ENCODE measurements at regions not wholly inside any gene's neighbourhood (a gene's known extent, or its start where the extent isn't known, plus 50 kb on each side); places are given as distances from the start of the nearest gene placed in this dataset.

GRCh38 chr2:167380094-167380493 is 491.8 kb downstream of the XIRP2 start:
- TF ChIP-seq, protein P1, sequence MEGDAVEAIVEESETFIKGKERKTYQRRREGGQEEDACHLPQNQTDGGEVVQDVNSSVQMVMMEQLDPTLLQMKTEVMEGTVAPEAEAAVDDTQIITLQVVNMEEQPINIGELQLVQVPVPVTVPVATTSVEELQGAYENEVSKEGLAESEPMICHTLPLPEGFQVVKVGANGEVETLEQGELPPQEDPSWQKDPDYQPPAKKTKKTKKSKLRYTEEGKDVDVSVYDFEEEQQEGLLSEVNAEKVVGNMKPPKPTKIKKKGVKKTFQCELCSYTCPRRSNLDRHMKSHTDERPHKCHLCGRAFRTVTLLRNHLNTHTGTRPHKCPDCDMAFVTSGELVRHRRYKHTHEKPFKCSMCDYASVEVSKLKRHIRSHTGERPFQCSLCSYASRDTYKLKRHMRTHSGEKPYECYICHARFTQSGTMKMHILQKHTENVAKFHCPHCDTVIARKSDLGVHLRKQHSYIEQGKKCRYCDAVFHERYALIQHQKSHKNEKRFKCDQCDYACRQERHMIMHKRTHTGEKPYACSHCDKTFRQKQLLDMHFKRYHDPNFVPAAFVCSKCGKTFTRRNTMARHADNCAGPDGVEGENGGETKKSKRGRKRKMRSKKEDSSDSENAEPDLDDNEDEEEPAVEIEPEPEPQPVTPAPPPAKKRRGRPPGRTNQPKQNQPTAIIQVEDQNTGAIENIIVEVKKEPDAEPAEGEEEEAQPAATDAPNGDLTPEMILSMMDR (IDR thresholded peaks at IDR 0.05), result no peak

DNA sequence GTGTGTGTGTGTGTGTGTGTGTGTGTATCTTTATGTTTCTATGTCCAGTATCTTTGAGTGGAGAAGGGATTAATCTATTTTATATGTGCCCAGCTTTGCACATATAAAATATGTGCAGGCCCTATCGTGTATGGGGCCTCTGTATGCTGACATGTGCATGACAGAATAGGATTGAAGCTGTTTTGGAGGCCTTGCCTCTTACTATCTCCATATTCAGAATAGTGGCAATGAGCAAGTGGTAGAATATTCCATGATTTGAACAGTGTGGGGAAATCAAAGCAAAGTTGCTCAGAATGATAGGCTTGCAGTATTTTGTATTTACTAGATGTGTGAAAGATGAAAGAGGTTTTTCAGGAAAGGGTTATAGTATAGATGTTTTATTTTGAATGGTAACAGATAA is 480.8 kb downstream of the XIRP2 start:
- TF ChIP-seq, protein P1 (IDR thresholded peaks at IDR 0.05), result no peak

- TF ChIP-seq, protein P1 (IDR thresholded peaks at IDR 0.05), result no peak
Measured at GRCh38 chr2:167368371-167368770, 480.1 kb downstream of the XIRP2 start.

GRCh38 chr2:167365216-167365615 is 476.9 kb downstream of the XIRP2 start:
- TF ChIP-seq, protein P1 (IDR thresholded peaks at IDR 0.05), result no peak

DNA sequence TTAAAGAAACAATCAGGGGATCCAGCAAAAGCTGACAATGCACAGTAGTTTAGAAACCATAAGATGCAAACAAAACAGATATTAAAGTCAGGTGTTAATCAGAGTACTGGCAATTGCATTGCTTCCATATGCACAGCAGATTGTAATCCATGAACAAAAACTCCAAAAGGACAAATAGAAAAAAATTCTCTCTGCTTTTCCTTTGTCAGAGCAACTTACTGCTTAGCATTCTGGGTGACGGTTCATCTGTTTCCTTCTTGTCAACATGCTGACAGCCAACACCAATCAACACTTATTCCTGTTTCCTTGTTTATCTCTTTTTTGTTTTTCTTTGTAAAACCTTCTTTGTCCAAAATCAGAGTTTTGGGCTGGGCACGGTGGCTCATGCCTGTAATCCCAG is 473.1 kb downstream of the XIRP2 start:
- TF ChIP-seq, protein P1 (IDR thresholded peaks at IDR 0.05), result no peak

DNA sequence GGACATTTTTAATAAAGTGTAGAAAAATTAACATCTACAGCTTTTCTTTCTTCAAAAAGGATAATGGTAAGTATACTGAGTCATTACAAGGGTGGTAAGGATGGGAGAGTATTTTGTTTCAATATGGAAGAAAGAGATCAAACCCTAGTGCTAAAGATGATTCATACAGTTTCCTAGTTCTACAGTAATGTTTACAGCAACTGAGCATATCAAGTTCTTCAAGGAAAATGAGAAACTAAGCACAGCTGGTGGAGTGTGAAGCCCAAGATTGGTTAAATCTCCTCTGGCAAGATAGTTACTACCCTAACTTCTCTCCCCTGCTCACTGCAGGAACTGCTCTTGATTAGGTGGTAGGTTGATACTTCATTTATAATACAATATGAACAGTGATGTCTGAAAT is 467.5 kb downstream of the XIRP2 start:
- TF ChIP-seq, protein P1 (IDR thresholded peaks at IDR 0.05), result no peak

DNA sequence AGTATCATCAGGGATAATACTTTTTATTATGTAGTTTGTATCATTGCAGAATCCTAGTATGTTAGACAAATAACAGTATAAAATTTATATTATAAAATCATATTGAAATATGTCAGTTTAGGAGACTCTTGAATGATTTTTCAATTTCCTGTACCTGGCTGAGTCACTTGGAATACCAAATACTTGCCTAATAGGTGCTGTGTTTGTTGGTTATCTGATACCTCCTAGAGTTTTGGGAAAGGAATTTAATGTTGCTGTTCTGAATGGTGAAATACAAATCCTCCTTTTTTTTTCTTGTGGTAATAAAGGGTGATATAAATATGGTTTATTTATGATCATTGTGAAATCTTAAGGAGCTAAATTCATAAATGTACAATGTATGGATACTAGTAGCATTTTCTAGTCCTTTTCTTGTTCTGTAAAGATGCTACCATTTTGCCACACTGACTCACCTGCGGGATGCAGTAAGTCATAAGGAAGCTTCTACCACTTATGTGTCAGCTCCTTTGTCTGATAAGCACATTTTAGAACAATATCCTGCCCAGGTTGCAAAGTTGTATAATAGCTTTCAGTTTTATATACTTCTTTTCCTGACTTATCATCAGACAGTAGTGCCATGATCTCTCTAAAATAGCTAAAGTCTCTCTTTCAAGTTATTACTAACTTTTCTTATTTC is 465.5 kb downstream of the XIRP2 start:
- TF ChIP-seq, protein P1 (IDR thresholded peaks at IDR 0.05), result no peak

DNA sequence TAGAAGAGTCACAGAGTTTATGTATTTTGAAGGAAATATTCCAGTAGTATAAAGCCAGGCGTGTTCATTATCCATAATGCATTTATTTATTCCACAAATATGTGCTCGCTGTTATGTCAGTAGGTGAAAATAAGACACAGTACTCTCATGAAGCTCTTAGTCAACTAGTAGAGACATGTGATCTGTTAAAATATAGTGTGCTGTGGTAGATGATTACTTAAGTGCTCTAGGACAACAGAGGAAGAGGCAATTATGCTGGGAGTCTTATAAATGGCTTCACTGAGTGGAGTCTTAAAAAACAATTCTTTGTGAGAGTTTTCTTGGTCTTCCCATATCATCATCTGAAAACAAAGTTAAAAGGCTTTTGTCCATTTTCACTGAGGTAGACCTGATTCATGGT is 457.3 kb downstream of the XIRP2 start:
- TF ChIP-seq, protein P1 (IDR thresholded peaks at IDR 0.05), result no peak
